Keratinocyte (primary cell): ENCODE measurements at regions not wholly inside any gene's neighbourhood (a gene's known extent, or its start where the extent isn't known, plus 50 kb on each side); places are given as distances from the start of the nearest gene placed in this dataset.

Experiments
- EZH2 ChIP-seq: IDR thresholded peaks from one replicate; pipeline ENCODE4 v1.6.1; 2012; ENCODE audit warnings: inconsistent platforms, mild to moderate bottlenecking, low read length, moderate library complexity
- TF ChIP-seq, protein P1 (sequence below), 3 experiments: IDR thresholded peaks in 1 of 3; conservative IDR thresholded peaks in 1 of 3; optimal IDR thresholded peaks in 1 of 3; 2 replicates in 2 of 3; 3 replicates in 1 of 3; pipeline versions ENCODE3 to v1.5.1; 2011; ENCODE audit warnings: low read length in 3 of 3, mild to moderate bottlenecking in 3 of 3, moderate library complexity in 2 of 3, control low read depth in 1 of 3, inconsistent platforms in 1 of 3; ENCODE audit not compliant: insufficient read depth in 2 of 3; ENCODE audit errors: extremely low read depth in 1 of 3

DNA sequence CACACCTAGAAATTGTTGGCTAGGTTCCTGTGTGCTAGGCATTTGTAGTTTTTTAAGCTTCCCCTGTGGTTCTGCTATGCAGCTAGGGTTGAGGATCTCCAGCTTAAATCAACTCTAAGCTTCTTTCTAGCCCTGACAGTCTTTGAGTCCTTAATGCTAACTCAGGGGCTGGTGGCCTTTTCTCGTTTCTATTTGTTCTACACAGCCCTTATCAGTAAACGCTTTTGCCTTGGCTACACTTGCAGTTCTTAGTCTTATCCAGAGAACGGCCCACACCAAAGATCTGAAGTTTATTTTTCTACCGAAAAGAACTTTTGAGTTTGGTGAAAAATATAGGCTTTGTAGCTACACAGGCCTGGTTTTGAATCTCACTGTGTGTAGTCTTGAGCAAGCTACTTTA, 212.0 kb downstream of the DHX15 start:
- TF ChIP-seq, protein P1, sequence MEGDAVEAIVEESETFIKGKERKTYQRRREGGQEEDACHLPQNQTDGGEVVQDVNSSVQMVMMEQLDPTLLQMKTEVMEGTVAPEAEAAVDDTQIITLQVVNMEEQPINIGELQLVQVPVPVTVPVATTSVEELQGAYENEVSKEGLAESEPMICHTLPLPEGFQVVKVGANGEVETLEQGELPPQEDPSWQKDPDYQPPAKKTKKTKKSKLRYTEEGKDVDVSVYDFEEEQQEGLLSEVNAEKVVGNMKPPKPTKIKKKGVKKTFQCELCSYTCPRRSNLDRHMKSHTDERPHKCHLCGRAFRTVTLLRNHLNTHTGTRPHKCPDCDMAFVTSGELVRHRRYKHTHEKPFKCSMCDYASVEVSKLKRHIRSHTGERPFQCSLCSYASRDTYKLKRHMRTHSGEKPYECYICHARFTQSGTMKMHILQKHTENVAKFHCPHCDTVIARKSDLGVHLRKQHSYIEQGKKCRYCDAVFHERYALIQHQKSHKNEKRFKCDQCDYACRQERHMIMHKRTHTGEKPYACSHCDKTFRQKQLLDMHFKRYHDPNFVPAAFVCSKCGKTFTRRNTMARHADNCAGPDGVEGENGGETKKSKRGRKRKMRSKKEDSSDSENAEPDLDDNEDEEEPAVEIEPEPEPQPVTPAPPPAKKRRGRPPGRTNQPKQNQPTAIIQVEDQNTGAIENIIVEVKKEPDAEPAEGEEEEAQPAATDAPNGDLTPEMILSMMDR (optimal IDR thresholded peaks at IDR 0.05 in 1 of 3, IDR thresholded peaks at IDR 0.05 in 1 of 3, conservative IDR thresholded peaks at IDR 0.05 in 1 of 3; ENCODE audit: extremely low read depth in 1 of 3, insufficient read depth in 2 of 3, low read length in 3 of 3): no peak
- no peak for TF ChIP-seq EZH2
